OCI-LY3 (cell line): ENCODE measurements at regions not wholly inside any gene's neighbourhood (a gene's known extent, or its start where the extent isn't known, plus 50 kb on each side); places are given as distances from the start of the nearest gene placed in this dataset.

Experiments used
- CTCF ChIP-seq: fragments of 200-600, 300-600 bp; sonication (generic); IDR thresholded peaks from 2 replicates; pipeline ENCODE4 v1.5.1; 2014; ENCODE audit warnings: antibody characterized with exemption, low read length, low read depth
- EZH2phosphoT487 ChIP-seq: fragments of 200-600 bp; shearing (Covaris generic); IDR thresholded peaks from 2 replicates; pipeline ENCODE4 v1.6.1; 2018; ENCODE audit warnings: antibody characterized with exemption, mixed run types, low read depth

GRCh38 chr10:29874606-29875269 is 184.6 kb downstream of the JCAD start:
- TF ChIP-seq CTCF (no peak), EZH2phosphoT487 (no peak)
